Esophagus squamous epithelium (tissue), 5 donors: ENCODE measurements at regions not wholly inside any gene's neighbourhood (a gene's known extent, or its start where the extent isn't known, plus 50 kb on each side); places are given as distances from the start of the nearest gene placed in this dataset.
"Not testable (repeated sequence)": the region's sequence is repeated elsewhere in the genome, so short reads cannot be mapped to it uniquely, and the experiment has no call there.

ENCODE experiments used
- DNase-seq: peaks from one replicate; lab custom pipeline; 2025; lab: John Stamatoyannopoulos, UW
- H3K27ac ChIP-seq, 4 donors: fragments of 200-600 bp; sonication (generic); one replicate each; pipeline ENCODE4 v1.5.1; 2016 to 2019; ENCODE audit warnings: mild to moderate bottlenecking in 1 of 4
- H3K27me3 ChIP-seq, 4 donors: fragments of 200-600 bp; sonication (generic); 1 replicate in 3 of 4; 2 replicates in 1 of 4; pipeline versions ENCODE4 v1.5.1 to v1.6.0; 2017 to 2021; ENCODE audit warnings: antibody characterized with exemption in 1 of 4
- H3K36me3 ChIP-seq, 3 donors: fragments of 200-600 bp; sonication (generic); one replicate each; pipeline ENCODE4 v1.5.1; 2016 to 2019
- H3K4me1 ChIP-seq, 3 donors: fragments of 200-600 bp; sonication (generic); one replicate each; pipeline ENCODE4 v1.5.1; 2017 to 2019
- H3K4me3 ChIP-seq, 4 donors: fragments of 200-600 bp; sonication (generic); 1 replicate in 3 of 4; 2 replicates in 1 of 4; pipeline ENCODE4 v1.5.1; 2016 to 2019; ENCODE audit warnings: mild to moderate bottlenecking in 2 of 4, moderate library complexity in 1 of 4
- H3K9me3 ChIP-seq, 3 donors: fragments of 200-600 bp; sonication (generic); one replicate each; pipeline ENCODE4 v1.5.1; 2016 to 2019
- POLR2A ChIP-seq, 4 donors: fragments of 450-650 bp; IDR thresholded peaks; one replicate each; pipeline ENCODE4 v1.6.1; 2017; ENCODE audit warnings: antibody characterized with exemption in 4 of 4, mild to moderate bottlenecking in 4 of 4, moderate library complexity in 3 of 4
- WGBS, 2 donors: methylation state at CpG; one replicate each; pipeline ENCODE4 v1.1.5; 2018; 5-methylcytosine and 5-hydroxymethylcytosine counted together
- intact Hi-C: fragments of 100-400 bp; cut with DNase I; formaldehyde crosslinking; loops from one replicate; pipeline ENCODE4 v1.15.0; 2022
- TF ChIP-seq, protein P1 (sequence below), 6 experiments: fragments of 450-650 bp in 4 of 6; fragments of 200-600 bp in 2 of 6; sonication (generic) in 2 of 6; IDR thresholded peaks; one replicate each; pipeline ENCODE4 v1.5.1; 2016 to 2019; ENCODE audit warnings: antibody characterized with exemption in 6 of 6, mild to moderate bottlenecking in 4 of 6, moderate library complexity in 4 of 6
- donor health status: DM: yes; HTN: yes; CAD: no.

DNA sequence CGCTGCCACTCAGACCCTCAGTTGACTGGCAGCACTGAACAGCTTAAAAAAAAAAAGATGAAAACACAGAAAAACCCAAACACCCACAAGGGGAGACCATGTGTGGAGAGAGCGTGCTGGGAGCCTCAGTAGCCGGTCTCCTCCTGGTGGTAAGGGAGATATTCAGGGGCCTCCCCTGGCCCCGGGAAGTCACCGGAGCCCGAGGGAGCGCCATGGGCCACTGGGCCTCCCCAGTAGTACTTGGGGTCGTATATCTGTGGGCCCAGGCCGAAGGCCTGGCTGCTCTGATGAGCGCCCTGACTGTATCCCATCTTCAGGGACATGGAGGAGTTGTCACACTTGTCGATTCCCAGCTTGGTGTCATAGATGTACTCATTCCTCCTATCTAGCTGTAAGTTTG is 145.7 kb upstream of the TEKT4 start:
- no peaks in the 10 kb centered on the region for H3K9me3 ChIP-seq
- no peak overlapping the region for H3K4me3 ChIP-seq
- H3K4me1 ChIP-seq, result no peaks in the 10 kb centered on the region
- WGBS, 2 donors, result 79 to 87% methylated on average over 8 to 10 of the region's 11 CpGs
- no peaks in the 10 kb centered on the region for H3K36me3 ChIP-seq
- H3K27ac ChIP-seq, result no peak overlapping the region
- intact Hi-C loops, result no loop called here
- no peak for DNase-seq
- no peaks in the 10 kb centered on the region for H3K27me3 ChIP-seq
- TF ChIP-seq, protein P1, sequence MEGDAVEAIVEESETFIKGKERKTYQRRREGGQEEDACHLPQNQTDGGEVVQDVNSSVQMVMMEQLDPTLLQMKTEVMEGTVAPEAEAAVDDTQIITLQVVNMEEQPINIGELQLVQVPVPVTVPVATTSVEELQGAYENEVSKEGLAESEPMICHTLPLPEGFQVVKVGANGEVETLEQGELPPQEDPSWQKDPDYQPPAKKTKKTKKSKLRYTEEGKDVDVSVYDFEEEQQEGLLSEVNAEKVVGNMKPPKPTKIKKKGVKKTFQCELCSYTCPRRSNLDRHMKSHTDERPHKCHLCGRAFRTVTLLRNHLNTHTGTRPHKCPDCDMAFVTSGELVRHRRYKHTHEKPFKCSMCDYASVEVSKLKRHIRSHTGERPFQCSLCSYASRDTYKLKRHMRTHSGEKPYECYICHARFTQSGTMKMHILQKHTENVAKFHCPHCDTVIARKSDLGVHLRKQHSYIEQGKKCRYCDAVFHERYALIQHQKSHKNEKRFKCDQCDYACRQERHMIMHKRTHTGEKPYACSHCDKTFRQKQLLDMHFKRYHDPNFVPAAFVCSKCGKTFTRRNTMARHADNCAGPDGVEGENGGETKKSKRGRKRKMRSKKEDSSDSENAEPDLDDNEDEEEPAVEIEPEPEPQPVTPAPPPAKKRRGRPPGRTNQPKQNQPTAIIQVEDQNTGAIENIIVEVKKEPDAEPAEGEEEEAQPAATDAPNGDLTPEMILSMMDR (IDR thresholded peaks at IDR 0.05), result no peak
- TF ChIP-seq POLR2A (IDR thresholded peaks at IDR 0.05), result no peak

DNA sequence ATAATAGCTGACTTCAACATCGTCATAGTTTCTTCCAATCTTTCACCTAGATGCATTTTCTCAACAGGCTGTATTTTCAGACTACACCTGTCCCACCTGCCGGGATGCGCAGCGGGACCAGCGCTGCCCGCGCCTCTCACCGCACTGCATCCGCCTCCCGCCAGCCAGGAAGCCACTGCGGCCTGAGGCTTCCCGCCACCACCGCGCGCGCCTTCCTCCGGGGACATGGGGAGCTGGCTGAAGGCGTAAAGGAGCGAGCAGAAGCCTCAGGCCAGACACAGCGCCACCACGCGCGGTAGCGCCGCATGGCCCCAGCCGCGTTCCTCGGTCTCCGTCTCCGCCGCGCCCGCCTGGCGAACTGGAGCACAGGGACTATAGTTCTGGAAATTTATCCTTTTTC is 135.7 kb upstream of the TEKT4 start:
- WGBS, 2 donors, result 24 to 40% methylated on average over 2 to 29 of the region's 34 CpGs
- H3K27ac ChIP-seq, DNase-seq, H3K4me1 ChIP-seq, H3K36me3 ChIP-seq, intact Hi-C loops, H3K9me3 ChIP-seq, H3K4me3 ChIP-seq: not testable (repeated sequence)
- H3K27me3 ChIP-seq, result peaks cover 0 to 16% (median 0%) of the 10 kb centered on the region in 4 donors

DNA sequence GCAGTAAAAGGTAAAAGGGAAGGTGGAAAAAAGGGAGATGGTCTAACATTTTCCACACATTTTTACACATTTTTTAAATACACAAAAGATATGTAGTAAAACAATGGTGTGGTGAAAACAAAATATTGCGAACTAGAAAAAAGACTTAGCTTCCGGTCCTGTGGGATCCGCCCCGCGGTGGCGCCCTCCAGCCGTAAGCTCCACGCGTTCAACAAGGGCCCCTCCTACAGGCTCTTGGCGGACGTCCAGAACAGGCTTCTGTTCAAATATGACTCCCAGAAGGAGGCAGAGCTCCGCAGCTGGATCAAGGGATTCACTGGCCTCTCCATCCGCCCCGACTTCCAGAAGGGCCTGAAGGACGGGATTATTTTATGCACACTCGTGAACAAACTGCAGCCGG is 134.1 kb upstream of the TEKT4 start:
- H3K9me3 ChIP-seq, H3K4me3 ChIP-seq, intact Hi-C loops, DNase-seq, H3K27ac ChIP-seq, H3K36me3 ChIP-seq, H3K4me1 ChIP-seq: not testable (repeated sequence)
- H3K27me3 ChIP-seq, result peaks cover 0 to 16% (median 0%) of the 10 kb centered on the region in 4 donors
- WGBS, 2 donors, result 81 to 89% methylated on average over 2 to 7 of the region's 17 CpGs

DNA sequence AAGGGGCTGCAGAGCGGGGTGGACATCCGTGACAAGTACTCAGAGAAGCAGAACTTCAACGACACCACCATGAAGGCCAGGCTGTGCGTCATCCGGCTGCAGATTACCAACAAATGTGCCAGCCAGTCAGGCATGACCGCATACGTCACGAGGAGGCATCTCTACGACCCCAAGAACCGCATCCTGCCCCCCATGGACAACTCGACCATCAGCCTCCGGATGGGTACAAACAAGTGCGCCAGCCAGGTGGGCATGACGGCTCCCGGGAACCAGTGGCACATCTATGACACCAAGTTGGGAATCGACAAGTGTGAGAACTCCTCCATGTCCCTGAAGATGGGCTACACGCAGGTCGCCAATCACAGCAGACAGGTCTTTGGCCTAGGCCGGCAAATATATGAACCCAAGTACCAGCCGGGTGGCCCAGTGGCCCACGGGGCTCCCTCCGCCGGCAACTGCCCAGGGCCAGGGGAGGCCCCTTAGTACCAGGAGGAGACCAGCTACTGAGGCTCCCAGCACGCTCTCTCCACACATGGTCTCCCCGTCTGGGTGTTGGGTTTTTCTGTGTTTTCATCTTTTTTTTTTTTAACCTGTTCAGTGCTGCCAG is 133.4 kb upstream of the TEKT4 start:
- intact Hi-C loops, H3K9me3 ChIP-seq, H3K4me3 ChIP-seq, DNase-seq, H3K27ac ChIP-seq, H3K36me3 ChIP-seq, H3K4me1 ChIP-seq: not testable (repeated sequence)
- WGBS, 2 donors, result 86 to 95% methylated on average over 4 to 7 of the region's 25 CpGs
- H3K27me3 ChIP-seq, result peaks cover 0 to 16% (median 0%) of the 10 kb centered on the region in 4 donors

DNA sequence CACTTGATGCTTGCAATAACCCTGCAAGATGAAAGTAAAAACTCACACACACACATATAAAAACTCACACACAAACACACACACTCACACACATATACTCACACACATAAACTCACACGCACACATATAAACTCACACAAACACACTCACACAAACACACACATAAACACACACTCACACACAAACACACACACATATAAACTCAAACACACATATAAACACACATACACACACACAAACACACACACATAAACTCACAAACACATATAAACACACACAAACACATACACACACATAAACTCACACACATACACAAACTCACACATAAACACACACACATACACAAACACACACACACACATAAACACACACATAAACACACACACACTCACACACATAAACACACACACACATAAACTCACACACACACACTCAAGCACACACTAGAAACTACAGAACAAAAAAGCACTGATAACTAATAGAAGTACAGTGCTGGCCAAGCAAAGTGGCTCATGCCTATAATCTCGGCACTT is 117.7 kb upstream of the TEKT4 start:
- Histone ChIP-seq H3K4me1 (no peaks in the 10 kb centered on the region), H3K4me3 (no peak overlapping the region), H3K36me3 (no peaks in the 10 kb centered on the region), H3K27ac (no peak overlapping the region), H3K9me3 (no peaks in the 10 kb centered on the region), H3K27me3 (no peaks in the 10 kb centered on the region)
- TF ChIP-seq, protein P1 (IDR thresholded peaks at IDR 0.05), result no peak
- TF ChIP-seq POLR2A (IDR thresholded peaks at IDR 0.05), result no peak
- WGBS, 2 donors, result 70 to 78% methylated on average over 2 of the region's 2 CpGs
- intact Hi-C loops, result no loop called here
- no peak for DNase-seq

DNA sequence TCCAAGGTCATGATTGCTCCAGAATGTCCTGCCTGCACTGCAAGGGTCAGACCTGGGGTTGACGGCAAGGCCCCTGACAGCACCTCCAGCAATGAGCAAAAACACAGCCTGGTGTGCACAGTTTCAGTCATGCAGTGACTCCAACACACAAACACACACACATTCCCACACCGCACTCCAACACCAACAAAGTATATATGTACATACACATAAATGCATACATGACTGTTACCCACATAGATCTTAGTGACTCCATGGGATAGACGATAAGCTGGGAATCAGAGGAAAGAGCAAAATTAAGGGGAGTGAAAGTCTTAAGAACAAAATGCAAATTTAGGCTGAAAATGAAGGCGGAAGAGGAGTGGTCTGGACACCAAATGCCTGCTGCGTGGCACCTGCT is 112.7 kb upstream of the TEKT4 start:
- Histone ChIP-seq H3K27me3 (no peaks in the 10 kb centered on the region), H3K36me3 (no peaks in the 10 kb centered on the region), H3K27ac (no peak overlapping the region), H3K9me3 (no peaks in the 10 kb centered on the region), H3K4me3 (no peak overlapping the region), H3K4me1 (no peaks in the 10 kb centered on the region)
- TF ChIP-seq, protein P1 (IDR thresholded peaks at IDR 0.05), result no peak
- no peak for TF ChIP-seq POLR2A (IDR thresholded peaks at IDR 0.05)
- DNase-seq, result no peak
- WGBS, 2 donors, result 84 to 87% methylated on average over 5 of the region's 5 CpGs
- intact Hi-C loops, result no loop called here
